Effector CD4-positive, alpha-beta T cell (primary cell): ENCODE measurements at regions not wholly inside any gene's neighbourhood (a gene's known extent, or its start where the extent isn't known, plus 50 kb on each side); places are given as distances from the start of the nearest gene placed in this dataset.

ENCODE experiments used
- DNase-seq: peaks from one replicate; pipeline ENCODE4 v3.0.0-alpha.2; 2020

DNA sequence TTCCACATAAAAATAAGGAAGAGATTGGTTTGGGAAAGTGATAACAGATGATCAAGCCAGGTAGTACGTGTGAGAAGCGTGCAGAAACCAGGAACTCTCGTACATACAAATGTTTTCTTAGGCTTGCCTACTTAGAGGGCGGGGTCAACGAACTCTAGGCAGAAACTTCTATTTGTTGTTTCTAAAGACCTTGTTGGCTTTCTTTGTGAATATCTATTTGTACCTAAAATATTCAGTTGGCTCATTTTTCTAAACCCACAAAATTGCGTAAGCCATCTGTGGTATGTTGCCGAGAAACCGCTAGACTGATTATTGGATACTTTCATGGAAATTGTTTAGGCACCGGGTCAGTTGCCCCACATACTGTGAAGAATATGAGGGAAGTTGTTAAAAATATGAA is 458.5 kb downstream of the MAT2B start:
- no peak for DNase-seq

DNA sequence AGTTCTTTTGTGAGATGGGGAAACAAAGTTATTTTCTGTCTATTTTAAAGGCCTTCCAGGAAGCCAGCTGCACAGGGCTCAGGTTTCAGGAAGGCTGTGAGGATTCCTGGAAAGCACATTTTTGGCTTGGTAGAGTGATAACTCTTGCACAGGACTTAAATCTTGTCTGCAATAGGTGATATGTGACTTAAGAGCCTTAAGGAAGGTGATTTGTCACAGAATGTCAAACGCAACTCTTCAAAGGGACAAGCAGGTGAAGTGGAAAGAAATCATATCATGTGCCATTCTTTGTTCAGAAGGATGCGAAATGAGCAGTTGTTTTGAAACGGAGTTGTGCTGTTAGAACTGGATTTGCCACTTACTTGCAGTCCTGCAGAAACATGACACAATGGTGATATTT is 459.3 kb downstream of the MAT2B start:
- DNase-seq: no peak

DNA sequence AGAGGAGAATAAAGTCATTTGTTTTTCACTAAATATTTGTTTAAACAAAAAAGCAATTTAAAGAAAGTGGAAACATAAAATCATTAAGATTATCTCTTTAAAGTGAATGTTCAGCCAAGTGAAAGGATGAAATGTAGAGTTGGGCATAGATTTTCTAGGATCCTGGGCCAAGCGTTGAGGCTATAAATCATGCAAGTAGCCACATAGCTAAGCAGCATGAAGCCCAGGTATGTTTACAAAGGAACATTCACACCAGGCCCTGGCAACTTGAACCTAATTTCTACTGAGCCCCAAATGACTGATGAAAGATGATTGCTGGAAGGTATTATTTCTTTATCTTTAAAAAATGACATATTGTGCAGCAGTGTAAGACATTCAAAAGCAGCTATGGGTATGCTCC is 461.8 kb downstream of the MAT2B start:
- DNase-seq: no peak

DNA sequence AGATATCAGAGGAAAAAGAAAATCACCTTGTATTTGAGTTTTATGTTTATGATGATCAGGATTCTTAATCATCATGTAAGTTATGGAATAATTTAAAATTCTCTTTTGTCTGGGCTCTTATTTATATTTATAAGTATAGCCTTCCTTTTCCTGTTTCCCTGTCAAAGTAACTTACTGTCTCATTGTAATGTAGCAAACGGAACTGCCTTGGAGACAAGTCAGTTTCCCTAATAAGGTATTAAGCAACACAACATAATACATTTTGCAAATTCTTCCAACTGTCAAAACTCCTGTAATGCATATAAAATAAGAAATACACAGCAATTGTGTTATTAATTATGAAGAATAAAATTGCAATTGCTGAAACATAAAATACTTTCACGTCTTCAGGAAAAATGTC is 463.2 kb downstream of the MAT2B start:
- no peak for DNase-seq

DNA sequence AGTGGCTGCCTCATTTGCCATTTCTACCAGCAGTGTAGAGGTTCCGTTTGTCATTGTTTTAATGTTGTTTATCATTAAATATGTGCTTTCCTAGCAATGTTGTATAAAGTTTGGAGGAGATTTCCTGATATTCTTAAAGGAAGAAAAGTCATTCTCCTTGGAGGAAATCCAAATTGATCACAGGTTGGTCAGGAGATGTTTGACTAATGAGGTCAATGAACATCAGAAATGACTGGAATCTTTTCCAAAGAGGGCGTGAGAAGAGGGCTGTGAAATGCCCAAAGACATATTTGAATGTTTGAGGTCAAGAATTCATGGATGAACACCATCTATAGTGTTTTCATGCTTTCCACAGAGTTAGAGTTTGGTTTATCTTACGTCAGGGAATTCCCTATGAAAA is 471.3 kb downstream of the MAT2B start:
- DNase-seq: no peak

DNA sequence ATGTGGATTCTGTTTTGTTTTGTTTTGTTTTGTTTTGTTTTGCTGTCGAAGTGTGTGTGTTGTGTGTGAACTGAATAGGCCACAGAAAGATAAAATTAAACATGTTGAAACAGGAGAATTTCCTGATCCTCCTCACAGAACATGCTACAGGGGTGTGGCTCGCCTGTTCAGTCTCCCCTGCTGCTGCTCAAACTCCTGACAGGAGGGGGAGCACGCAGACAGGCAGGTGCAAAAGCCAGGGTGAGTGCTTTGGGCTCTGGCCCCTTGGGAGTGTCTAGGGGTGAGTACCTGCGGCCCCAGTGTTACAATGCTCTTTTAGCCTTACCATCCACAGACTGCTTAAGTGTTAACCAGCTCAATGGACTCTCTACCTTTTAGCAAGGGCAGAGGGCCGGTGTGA is 473.5 kb downstream of the MAT2B start:
- no peak for DNase-seq

DNA sequence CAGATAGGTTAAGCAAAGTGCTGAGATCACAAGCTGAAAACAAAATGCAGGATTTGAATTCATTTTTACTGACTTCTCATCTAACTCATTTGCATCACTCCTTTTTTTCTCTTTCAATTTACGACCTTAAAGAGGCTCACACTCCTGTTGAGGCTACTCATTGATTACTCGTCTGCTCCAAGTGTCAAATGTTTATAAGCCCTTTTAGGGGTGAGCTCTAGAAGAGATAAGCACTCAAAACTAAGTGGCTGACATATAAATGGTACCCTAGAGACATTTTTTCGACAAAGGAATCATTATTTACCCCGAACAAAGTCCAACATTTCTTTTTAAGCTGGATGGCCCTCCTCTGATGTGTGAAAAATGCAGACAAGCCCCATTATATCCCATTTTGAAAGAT is 483.1 kb downstream of the MAT2B start:
- no peak for DNase-seq

DNA sequence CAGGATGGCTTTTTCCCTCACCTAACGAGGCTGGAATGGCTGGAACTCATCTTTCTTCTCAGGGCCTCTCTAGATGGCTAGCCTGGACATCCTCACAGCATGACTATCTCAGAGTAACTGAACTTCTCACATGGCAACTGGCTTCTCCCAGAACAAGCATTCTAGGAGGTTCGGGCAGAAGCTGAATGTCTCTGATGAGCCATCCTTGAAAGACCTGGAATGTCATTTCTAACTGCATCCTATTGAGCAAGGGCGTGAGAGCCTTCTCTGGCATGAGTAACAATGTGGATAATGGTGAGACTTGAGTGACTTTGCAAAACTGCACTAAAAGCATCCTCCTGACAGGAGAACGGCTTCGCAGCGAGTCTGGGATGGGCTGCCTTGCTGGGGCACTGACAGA is 487.7 kb downstream of the MAT2B start:
- DNase-seq: no peak

DNA sequence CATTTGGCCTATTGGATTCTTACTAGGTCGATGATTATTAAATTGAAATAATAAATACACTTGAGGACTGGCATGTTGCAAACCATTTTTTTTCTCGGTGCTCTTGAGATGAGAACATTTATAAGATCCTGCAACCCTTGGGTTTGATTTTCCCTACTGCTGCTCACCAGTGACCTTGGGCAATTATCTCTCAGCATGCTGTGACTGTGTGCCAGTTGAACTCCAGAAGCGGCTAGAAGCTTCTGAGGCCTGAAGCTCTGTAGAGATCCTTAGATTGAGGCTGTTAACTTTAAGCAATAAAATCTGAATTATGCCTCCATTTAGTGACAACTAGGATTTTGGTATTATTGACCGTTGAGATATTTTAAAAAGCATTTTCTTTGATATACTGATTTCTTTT is 489.8 kb downstream of the MAT2B start:
- no peak for DNase-seq

DNA sequence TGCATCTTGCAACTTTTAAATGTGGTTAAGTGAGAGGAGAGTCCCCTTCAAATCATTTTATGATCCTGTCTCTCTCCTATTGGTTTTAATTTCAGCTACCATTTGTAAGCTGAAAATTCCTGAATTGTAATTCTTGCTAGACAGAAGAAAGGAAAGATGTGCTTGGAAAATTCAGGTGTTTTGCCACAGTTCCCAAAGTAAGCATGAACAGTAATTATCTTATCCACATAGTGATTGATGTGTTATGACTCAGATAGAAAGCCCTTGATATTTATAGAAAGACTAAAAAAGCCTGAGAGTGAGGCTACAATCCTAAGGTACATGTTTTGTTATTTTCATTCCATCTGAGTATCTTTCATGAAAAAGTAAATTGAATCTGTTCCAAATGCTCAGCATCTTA is 492.5 kb downstream of the MAT2B start:
- no peak for DNase-seq

DNA sequence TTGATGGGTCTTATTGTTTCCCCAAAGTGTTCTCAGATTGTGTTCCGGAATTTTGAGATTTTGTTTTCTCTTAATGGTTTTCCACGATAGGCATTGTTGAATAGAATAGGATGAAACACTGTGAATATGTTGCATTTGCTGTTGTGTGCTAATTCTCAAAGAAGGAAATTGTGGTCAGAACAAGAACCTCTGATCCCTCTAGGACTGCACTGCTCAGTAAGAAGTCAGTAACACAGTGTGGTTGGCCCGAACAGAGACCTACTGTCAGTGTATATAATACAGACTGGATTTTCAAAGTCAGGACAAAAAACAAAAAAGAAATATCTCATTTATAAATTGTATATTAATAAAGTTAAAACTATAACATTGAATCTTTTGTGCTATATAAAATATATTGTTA is 494.8 kb downstream of the MAT2B start:
- no peak for DNase-seq

DNA sequence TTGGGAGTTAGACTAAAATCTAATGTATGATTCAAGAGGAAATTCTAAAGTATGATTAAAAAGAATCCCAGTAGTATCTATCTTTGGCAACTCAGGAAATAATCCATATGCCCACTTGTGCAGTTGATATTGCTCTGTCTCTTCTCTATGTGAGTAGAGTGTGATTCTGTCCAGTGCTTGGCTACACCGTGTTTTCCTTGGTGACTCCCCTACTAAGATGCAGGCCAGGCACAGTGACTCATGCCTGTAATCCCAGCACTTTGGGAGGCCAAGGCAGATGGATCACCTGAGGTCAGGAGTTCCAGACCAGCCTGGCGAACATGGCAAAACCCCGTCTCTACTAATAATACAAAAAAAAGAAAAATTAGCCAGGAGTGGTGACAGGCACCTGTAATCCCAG is 495.4 kb downstream of the MAT2B start:
- DNase-seq: no peak

DNA sequence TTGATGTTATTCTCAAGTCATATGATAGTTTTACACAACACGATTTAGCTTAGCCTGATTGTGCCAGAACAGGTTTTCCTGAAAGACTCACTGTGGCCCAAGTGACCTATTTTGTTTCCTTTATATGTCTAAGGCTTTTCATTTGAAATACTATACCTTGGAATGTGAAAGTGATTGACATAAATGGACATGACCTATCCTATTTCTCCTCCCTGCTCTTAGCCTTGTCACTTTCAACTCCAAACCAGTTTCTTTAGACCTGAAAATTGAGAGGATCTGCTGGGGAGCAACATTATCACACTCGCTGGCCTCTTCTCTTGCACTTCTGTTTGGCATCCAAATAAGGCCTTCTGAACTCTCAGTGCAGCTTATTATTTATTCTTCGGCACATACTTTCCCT is 496.8 kb downstream of the MAT2B start:
- no peak for DNase-seq

DNA sequence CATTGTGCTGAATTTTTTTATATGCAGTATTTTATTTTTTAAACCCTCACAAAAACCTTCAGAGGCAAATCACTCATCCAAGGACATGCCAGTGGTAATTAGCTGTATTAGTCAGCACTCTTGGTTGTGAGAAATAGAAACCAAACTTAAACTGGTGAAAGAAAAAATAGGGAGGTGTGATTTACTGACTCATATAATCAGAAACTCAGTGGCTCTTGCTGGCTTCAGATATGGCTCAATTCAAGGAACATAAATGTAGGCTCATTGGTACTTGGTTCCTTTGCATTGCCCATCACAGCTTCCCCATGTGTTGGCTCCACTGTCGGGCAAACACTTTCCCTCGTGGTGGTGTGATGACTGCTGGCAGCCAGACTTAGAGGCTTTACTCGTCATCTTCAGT is 497.2 kb downstream of the MAT2B start:
- DNase-seq: no peak

DNA sequence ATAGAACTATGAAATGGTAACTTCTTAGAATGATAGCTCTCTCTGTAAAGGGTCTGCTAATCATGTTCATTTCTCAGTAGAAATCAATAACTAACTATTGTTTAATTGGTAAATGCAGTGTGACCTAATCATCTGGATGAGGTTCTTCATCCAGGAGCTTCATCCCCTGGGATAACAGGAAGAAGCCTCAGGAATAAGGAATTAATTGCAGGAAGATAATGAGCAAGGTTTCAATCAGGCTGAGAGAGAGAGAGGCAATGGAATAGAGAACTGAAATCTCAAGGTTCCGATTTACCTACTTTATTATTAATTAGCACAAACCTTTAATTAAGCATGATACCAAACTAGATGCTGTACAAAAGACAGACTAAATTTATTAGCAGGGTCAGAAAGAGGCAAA is 499.7 kb downstream of the MAT2B start:
- DNase-seq: no peak

DNA sequence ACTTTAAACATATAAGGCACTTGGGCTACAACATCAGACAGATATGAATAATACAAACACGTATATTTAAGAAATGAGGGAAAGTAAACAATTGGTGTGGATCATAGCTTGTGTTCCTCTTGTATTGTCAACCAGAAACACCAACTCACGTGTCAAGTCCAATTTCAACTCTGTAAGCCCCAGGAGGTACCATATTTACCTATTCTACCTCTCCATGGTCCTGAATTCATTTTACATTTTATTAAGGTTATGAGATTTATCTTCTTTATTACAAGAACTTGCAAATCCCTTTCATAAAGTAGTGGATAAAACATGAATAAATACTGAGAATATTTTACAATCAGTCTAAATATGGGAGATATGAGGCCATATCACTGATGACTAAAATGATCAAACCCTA is 501.6 kb downstream of the MAT2B start:
- no peak for DNase-seq

DNA sequence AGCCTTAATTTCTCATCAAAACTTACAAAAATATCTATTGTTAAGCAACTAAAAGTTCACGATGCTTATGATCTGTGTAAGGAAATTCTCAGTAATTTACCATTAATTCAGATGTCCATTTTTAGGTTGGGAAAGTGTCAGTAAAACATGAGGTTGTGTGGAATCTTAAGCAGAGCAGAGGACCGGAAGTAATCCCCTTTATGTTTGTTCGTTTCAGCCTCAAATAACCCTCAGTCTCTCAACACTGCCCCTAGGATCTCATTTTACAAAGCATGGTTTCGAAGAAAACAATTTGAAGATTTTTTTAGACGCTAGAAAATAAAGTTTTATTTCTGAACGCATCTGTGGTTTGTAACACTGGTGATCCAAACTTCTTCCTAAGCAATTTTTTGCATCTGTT is 504.2 kb downstream of the MAT2B start:
- DNase-seq: no peak

DNA sequence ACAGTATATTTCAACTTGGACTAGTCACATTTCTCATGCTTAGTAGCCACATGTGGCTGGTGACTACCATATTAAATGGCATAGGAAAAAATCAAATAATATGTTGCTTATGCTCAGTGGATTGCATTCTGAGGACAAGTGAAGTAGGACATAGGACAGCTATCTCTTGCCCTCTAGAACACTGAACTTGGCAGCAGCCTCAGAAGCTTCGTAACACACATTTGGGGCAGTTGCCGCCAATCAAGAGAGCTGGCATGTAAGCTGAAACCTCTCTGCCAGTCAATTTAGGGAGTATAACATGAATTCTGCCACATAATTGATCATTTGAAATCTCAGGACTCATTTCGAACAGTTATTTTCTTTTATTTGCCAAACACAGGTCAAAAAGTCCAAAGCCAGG is 505.5 kb downstream of the MAT2B start:
- DNase-seq: no peak

DNA sequence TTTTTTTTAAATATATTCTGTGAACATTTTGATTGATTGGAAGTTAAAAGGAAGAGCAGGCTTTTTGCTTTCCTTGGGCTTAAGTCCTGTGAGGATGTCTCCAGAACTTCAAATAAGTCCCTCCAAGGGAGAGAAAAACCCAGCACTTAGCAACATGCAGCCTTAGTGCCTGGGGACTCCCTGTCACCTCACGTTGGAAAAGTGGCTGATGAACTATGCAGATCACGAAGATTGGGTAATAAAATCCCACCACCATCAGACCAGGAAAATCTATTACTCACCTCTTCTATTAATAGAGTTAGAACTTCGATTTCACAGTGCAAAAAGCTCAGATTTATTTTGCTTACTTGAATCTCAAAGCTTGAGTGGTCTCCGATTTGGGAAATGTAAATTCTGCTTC is 507.0 kb downstream of the MAT2B start:
- no peak for DNase-seq

DNA sequence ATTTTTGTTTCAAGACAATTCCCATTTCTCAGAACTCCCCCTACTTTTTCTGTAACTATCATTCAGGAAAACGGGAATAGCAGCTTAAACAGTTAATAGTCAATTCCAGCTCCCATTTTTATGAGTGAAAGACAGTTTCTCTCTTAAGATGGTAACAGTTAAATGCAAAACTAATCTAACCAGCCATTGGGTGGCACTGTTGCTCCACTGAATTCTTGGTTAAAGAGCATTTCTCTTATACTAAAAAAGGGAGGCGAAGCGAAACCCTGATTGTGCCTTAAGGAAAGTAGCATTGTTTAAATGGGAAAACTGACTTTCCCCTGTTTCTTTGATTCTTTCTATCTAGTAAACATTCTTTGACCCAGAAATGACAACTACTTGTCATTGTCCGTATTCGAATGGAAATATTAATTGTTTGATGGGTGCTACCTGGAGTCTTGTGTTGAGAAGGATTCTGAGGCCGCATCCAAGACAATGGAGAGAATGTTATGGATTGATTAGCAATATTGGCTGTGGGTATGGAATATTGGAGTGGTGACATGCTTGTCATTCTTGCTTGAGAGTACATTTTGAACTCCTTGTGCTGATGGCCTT is 507.8 kb downstream of the MAT2B start:
- no peak for DNase-seq

DNA sequence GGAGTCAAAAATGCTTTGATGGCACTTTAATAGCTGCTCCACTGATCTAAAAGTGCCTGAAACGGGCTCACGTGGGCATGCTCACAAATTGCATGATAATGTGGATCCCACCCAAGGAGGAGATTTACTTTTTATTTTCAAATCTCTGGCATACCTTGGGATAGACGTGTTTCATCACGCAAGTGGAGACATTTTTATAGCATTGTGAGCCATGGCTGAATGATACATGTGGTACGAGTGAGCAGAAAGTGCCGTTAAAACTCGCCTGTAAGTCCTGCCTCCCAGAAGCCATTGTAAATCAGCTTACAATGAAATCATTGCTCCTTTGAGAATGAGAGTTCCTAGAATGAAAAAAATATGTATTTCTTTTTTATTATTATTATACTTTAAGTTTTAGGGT is 514.7 kb downstream of the MAT2B start:
- DNase-seq: no peak

DNA sequence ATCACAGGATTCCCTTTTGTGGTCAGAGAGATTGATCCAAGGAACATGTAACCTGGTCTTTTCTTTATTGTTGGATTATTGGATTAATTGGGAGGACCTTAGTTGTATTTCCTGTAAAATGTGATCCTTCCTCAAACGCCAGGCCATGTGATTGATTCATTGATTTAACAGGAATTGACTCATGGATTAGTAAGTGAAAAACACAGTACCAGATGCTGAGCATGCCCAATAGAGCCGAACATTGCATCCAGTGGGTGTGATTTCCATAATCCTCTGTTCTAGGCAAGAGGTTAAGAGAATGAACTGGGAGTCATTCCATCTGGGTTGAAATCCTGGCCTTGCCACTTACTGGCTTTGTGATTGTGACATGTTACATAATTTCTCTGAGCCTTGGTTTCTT is 522.3 kb downstream of the MAT2B start:
- DNase-seq: no peak

DNA sequence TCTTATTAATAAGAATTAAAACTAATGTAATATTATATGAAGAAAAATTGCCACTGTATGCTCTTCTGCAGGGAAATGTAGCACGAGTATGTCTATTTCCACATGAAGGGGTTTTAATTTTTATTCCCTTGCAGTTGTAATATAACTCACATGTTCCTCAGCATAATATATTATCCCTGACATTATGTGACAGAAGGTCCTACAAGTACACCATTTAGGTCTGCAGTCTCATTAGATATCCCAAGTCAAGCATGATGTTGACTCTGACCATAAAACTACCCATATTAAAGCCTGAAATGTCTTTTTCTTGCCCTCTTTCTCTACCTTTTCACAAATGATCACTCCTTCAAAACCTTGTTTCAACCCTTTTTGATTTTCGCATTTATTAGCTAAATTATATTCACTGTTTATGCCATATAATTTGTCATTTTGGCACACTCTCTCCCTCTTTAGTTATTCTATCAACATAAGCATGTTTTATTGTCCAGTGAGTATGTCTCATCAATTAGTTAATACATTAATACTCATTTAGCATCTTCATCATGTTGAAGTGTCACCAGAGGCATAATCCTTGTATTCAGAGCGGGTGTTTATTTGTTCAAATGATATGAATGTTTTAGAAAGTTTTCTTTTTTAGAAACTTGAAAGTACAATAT is 532.8 kb downstream of the MAT2B start:
- no peak for DNase-seq

DNA sequence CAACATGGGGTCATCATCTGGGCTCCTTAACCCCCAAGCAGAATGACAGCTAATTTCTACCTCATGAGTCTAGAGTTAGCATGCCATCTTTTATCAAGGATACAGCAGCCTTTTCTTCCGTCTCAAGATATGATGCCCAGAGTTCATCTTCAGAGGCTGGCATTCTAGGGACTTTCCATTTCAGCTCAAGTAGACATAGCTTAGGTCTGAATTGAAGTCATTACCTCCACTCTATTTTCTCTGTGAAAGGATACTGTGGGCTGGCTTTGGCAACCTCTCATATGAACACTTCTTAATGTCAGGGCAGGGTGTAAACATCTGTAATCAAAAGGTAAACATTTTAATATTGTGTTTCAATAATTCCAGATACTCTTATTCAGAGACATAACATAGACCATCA is 535.7 kb downstream of the MAT2B start:
- no peak for DNase-seq

DNA sequence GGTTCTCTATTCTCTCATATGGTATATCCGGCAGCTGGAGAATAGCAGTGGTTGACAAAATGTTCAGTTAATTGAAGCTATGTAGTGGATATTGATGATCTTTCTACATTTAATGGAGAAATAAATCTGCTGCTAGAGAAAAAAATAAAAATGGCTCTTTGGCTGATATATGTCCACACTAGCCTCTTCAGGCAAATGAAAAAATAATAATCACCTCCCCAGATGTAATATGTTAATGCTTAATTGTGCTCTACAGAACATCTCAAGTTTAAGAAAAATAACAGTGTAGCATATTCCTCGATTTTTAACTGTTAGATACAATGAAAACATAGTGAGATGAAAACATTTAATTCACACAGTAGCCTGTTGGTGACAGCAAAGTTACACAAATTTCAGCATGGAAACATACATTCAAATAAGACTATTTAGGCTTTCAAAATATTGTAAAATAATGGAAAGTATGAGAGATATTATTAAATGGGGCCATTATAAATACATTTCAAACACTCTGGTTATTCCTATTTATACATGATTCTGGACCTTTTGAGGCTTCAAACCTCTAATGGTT is 543.0 kb downstream of the MAT2B start:
- no peak for DNase-seq
